Spleen (tissue), 11 donors: ENCODE measurements at regions not wholly inside any gene's neighbourhood (a gene's known extent, or its start where the extent isn't known, plus 50 kb on each side); places are given as distances from the start of the nearest gene placed in this dataset.

Experiments
- DNase-seq: peaks from one replicate; pipeline ENCODE4 v3.0.0-alpha.2; 2020
- H3K27ac ChIP-seq, 8 donors: fragments of 200-600 bp; sonication (generic) in 7 of 8; 1 replicate in 4 of 8; 2 replicates in 4 of 8; pipeline versions ENCODE4 v1.5.0 to v1.8.0; 2016 to 2021; ENCODE audit warnings: inconsistent platforms in 4 of 8, mild to moderate bottlenecking in 4 of 8, moderate library complexity in 1 of 8
- H3K27me3 ChIP-seq, 7 donors: fragments of 200-600 bp; sonication (generic) in 6 of 7; replicated peaks in 1 of 7; 1 replicate in 4 of 7; 2 replicates in 3 of 7; pipeline versions ENCODE4 v1.5.0 to v1.8.0; 2016 to 2021; ENCODE audit warnings: inconsistent platforms in 3 of 7, mild to moderate bottlenecking in 1 of 7
- H3K36me3 ChIP-seq, 6 donors: fragments of 200-600 bp; sonication (generic) in 5 of 6; 1 replicate in 4 of 6; 2 replicates in 2 of 6; pipeline versions ENCODE4 v1.5.0 to v1.8.0; 2016 to 2021; ENCODE audit warnings: inconsistent platforms in 2 of 6
- H3K4me1 ChIP-seq, 6 donors: fragments of 200-600 bp; sonication (generic) in 5 of 6; 1 replicate in 3 of 6; 2 replicates in 3 of 6; pipeline versions ENCODE4 v1.5.0 to v1.8.0; 2016 to 2021; ENCODE audit warnings: inconsistent platforms in 3 of 6
- H3K4me3 ChIP-seq, 8 donors: fragments of 200-600 bp; sonication (generic) in 7 of 8; 1 replicate in 4 of 8; 2 replicates in 4 of 8; pipeline versions ENCODE4 v1.5.0 to v1.8.0; 2016 to 2021; ENCODE audit warnings: inconsistent platforms in 4 of 8, mild to moderate bottlenecking in 4 of 8, moderate library complexity in 2 of 8
- H3K9me3 ChIP-seq, 8 donors: fragments of 200-600 bp; sonication (generic) in 7 of 8; 1 replicate in 4 of 8; 2 replicates in 4 of 8; pipeline versions ENCODE4 v1.5.0 to v1.8.0; 2016 to 2021; ENCODE audit warnings: inconsistent platforms in 4 of 8
- POLR2A ChIP-seq, 3 donors: fragments of 450-650 bp; IDR thresholded peaks; one replicate each; pipeline ENCODE4 v1.5.1; 2017; ENCODE audit warnings: antibody characterized with exemption in 3 of 3, mild to moderate bottlenecking in 1 of 3
- POLR2AphosphoS5 ChIP-seq, 3 donors: sonication (generic); formaldehyde crosslinking; IDR thresholded peaks; one replicate each; pipeline ENCODE4 v1.5.1; 2017; ENCODE audit warnings: antibody characterized with exemption in 3 of 3
- WGBS, 5 donors: extraction: QIAGEN DNeasy Blood & Tissue Kit in 3 of 5; methylation state at CpG; one replicate each; pipeline versions ENCODE4 v1.1.5 to v1.1.7; 2013 to 2018; 5-methylcytosine and 5-hydroxymethylcytosine counted together
- intact Hi-C: fragments of 100-400 bp; cut with DNase I; formaldehyde crosslinking; loops from one replicate; pipeline ENCODE4 v1.15.0; 2023; ENCODE audit warnings: low total_unique reads
- TF ChIP-seq, protein P1 (sequence below), 11 experiments: fragments of 200-600 bp in 7 of 11; fragments of 450-650 bp in 4 of 11; sonication (generic) in 4 of 11; IDR thresholded peaks in 8 of 11; conservative IDR thresholded peaks in 3 of 11; 1 replicate in 7 of 11; 2 replicates in 4 of 11; pipeline versions ENCODE4 v1.4.0 to v1.8.0; 2016 to 2021; ENCODE audit warnings: antibody characterized with exemption in 11 of 11, inconsistent platforms in 4 of 11, mild to moderate bottlenecking in 1 of 11
- donor health status: healthy with polysubstance abuse.
- donor health status: DM: no; HTN: no; CAD: no; lungs with moderate emphysema.
- donor health status: DM: no; HTN: no; CAD: no.
- donor health status: Bipolar disorder and iron deficiency.
- donor health status: healthy.
- donor health status: DM: no; HTN: no; CAD: no.
- donor health status: DM: yes; HTN: yes; CAD: no.

DNA sequence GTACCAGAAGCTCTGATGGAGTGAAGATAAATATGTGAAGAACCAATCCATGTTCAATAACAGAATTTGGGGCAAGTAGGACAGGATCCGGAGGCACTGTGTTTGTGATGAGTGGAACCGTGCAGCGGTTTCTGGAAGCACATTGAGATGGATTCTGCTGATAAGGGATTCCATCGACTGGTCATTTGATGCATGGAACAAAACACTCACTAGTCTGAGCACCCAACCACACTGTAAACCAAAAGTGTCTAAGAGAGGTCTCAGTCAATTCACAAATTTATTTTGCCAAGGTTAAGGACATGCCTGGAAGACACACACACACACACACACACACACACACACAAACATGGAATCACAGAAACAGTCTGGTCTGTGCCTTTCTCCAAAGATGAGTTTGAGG is 459.5 kb downstream of the FBXO15 start:
- DNase-seq, result no peak
- TF ChIP-seq POLR2A (IDR thresholded peaks at IDR 0.05) (no peak), POLR2AphosphoS5 (IDR thresholded peaks at IDR 0.05) (no peak)
- TF ChIP-seq, protein P1, sequence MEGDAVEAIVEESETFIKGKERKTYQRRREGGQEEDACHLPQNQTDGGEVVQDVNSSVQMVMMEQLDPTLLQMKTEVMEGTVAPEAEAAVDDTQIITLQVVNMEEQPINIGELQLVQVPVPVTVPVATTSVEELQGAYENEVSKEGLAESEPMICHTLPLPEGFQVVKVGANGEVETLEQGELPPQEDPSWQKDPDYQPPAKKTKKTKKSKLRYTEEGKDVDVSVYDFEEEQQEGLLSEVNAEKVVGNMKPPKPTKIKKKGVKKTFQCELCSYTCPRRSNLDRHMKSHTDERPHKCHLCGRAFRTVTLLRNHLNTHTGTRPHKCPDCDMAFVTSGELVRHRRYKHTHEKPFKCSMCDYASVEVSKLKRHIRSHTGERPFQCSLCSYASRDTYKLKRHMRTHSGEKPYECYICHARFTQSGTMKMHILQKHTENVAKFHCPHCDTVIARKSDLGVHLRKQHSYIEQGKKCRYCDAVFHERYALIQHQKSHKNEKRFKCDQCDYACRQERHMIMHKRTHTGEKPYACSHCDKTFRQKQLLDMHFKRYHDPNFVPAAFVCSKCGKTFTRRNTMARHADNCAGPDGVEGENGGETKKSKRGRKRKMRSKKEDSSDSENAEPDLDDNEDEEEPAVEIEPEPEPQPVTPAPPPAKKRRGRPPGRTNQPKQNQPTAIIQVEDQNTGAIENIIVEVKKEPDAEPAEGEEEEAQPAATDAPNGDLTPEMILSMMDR (IDR thresholded peaks at IDR 0.05 in 8 of 11, conservative IDR thresholded peaks at IDR 0.05 in 3 of 11), result no peak
- H3K9me3 ChIP-seq, result no peaks in the 10 kb centered on the region
- no peak overlapping the region for H3K27ac ChIP-seq
- intact Hi-C loops, result no loop called here
- H3K36me3 ChIP-seq, result no peaks in the 10 kb centered on the region
- no peak overlapping the region for H3K4me3 ChIP-seq
- no peaks in the 10 kb centered on the region for H3K27me3 ChIP-seq
- 88 to 96% (median 93%) methylated on average over 4 of the region's 4 CpGs for WGBS, 5 donors
- H3K4me1 ChIP-seq, result peaks cover 0 to 11% (median 2%) of the 10 kb centered on the region in 6 donors

DNA sequence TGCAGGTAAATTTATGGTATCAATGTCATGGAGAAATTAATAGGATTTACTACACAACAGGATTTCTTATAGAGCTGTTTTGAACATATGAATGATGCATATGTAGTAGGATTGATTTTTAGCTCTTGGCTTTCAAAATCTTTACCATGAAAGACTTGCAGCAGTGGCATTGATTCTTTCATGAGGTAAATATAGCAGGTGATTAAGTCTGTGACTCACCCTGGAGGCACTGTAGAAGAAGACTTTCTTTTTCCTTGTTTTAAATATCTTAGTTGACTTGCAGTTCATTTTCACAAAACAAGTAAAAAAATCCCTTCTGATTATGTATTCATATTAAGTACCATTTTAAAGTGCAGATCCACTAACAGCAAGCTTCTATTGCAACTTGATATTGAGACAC is 463.0 kb downstream of the FBXO15 start:
- Histone ChIP-seq H3K4me3 (no peak overlapping the region), H3K27ac (no peak overlapping the region), H3K9me3 (no peaks in the 10 kb centered on the region), H3K27me3 (no peaks in the 10 kb centered on the region), H3K36me3 (no peaks in the 10 kb centered on the region), H3K4me1 (peaks cover 0 to 11% (median under 1%) of the 10 kb centered on the region in 6 donors)
- TF ChIP-seq POLR2AphosphoS5 (IDR thresholded peaks at IDR 0.05) (no peak), POLR2A (IDR thresholded peaks at IDR 0.05) (no peak)
- TF ChIP-seq, protein P1 (IDR thresholded peaks at IDR 0.05 in 8 of 11, conservative IDR thresholded peaks at IDR 0.05 in 3 of 11), result no peak
- intact Hi-C loops, result no loop called here
- DNase-seq, result no peak

- intact Hi-C loops, result no loop called here
- TF ChIP-seq POLR2A (IDR thresholded peaks at IDR 0.05), result no peak
- TF ChIP-seq, protein P1 (IDR thresholded peaks at IDR 0.05 in 8 of 11, conservative IDR thresholded peaks at IDR 0.05 in 3 of 11), result no peak
- TF ChIP-seq POLR2AphosphoS5 (IDR thresholded peaks at IDR 0.05), result no peak
- H3K27ac ChIP-seq, result no peak overlapping the region
Measured at GRCh38 chr18:73683409-73684238, 464.0 kb downstream of the FBXO15 start.

DNA sequence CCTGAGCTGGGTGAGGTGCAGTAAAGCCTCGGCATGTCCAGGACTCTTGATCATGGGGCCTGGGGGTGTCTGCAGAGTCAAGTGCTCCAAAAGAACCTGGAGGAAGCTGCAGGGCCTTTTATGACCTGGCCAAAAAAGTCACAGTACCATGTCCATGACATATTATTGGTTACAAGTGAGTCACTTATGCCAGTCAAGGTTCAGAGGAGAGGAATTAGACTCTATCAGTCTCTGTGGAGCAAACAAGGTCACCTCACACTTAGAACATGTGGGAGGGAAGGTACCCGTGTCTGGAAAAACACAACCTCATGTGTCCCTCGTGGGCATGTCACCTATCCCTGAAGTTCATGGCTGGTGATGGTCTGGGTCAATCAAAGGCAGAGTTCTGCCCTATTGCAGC is 465.7 kb downstream of the FBXO15 start:
- 71 to 82% (median 79%) methylated on average over 2 to 3 of the region's 3 CpGs for WGBS, 5 donors
- H3K27ac ChIP-seq, result no peak overlapping the region
- TF ChIP-seq, protein P1 (IDR thresholded peaks at IDR 0.05 in 8 of 11, conservative IDR thresholded peaks at IDR 0.05 in 3 of 11), result no peak
- TF ChIP-seq POLR2AphosphoS5 (IDR thresholded peaks at IDR 0.05) (no peak), POLR2A (IDR thresholded peaks at IDR 0.05) (no peak)
- DNase-seq, result no peak
- no peaks in the 10 kb centered on the region for H3K36me3 ChIP-seq
- no peaks in the 10 kb centered on the region for H3K27me3 ChIP-seq
- no peak overlapping the region for H3K4me3 ChIP-seq
- intact Hi-C loops, result no loop called here
- H3K9me3 ChIP-seq, result no peaks in the 10 kb centered on the region
- no peaks in the 10 kb centered on the region for H3K4me1 ChIP-seq

More at GRCh38 chr18:73683409-73684238, 464.0 kb downstream of the FBXO15 start:
- Histone ChIP-seq H3K27me3 (no peaks in the 10 kb centered on the region), H3K9me3 (no peaks in the 10 kb centered on the region), H3K36me3 (no peaks in the 10 kb centered on the region), H3K4me3 (no peak overlapping the region), H3K4me1 (peaks cover 0 to 2% (median 0%) of the 10 kb centered on the region in 6 donors)
- DNase-seq, result no peak
- WGBS, 5 donors, result 78 to 96% (median 84%) methylated on average over 6 of the region's 6 CpGs
